ENCODE measurements at regions not wholly inside any gene's neighbourhood (a gene's known extent, or its start where the extent isn't known, plus 50 kb on each side); places are given as distances from the start of the nearest gene placed in this dataset.

DNA sequence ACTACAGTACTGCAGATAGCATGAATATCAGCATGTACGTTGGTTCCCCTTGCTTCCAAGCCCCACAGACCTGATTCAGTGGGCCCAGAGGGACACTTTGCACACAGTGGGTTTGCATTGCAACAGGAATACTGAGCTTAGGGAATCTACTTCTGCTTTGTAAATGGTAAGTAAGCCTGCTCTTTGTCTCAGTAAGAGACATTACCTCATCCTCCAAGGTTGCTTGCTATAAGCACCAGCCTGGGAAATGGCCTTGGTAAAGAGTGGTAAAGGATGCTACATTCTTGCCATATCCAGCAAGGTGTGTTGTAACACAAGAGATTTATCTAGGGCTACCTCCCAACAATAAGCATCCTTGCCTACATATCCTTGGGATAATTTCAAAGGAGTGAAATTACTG, 730.5 kb downstream of the INHBA start:
- TF ChIP-seq POLR2A (IDR thresholded peaks at IDR 0.05), result no peak
- TF ChIP-seq, protein P1, sequence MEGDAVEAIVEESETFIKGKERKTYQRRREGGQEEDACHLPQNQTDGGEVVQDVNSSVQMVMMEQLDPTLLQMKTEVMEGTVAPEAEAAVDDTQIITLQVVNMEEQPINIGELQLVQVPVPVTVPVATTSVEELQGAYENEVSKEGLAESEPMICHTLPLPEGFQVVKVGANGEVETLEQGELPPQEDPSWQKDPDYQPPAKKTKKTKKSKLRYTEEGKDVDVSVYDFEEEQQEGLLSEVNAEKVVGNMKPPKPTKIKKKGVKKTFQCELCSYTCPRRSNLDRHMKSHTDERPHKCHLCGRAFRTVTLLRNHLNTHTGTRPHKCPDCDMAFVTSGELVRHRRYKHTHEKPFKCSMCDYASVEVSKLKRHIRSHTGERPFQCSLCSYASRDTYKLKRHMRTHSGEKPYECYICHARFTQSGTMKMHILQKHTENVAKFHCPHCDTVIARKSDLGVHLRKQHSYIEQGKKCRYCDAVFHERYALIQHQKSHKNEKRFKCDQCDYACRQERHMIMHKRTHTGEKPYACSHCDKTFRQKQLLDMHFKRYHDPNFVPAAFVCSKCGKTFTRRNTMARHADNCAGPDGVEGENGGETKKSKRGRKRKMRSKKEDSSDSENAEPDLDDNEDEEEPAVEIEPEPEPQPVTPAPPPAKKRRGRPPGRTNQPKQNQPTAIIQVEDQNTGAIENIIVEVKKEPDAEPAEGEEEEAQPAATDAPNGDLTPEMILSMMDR (IDR thresholded peaks at IDR 0.05), result no peak
- Histone ChIP-seq H3K36me3 (no peaks in the 10 kb centered on the region), H3K4me3 (no peak overlapping the region), H3K27ac (no peak overlapping the region), H3K9me3 (no peaks in the 10 kb centered on the region), H3K27me3 (no peaks in the 10 kb centered on the region), H3K4me1 (no peaks in the 10 kb centered on the region)
- no peak for DNase-seq
- intact Hi-C loops (cut with DNase I), result no loop called here
- WGBS, 2 donors, result 71% methylated on average over 1 of the region's 1 CpG; no CpG with 5 or more reads in 1 of the 2 donors

DNA sequence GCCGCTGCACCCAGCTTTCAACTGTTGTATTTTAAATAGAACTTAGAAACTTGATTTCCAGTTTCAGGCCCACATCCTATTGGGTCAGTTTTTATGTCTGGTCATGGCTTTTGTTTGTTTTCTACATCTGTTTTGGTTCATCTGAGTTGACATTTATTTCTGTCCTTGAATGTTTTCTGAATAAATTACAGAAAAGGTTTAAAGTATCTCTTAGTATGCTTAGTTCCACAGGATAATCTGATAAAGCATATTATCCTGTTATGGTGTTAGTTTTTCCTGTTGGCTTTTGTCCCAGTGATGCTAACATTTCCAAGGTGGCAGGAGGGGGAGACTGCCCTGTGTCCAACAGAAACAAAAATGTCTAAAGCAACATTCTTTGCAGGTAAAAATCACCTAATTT, 733.2 kb downstream of the INHBA start:
- no peak for TF ChIP-seq POLR2A (IDR thresholded peaks at IDR 0.05)
- TF ChIP-seq, protein P1 (IDR thresholded peaks at IDR 0.05), result no peak
- Histone ChIP-seq H3K36me3 (no peaks in the 10 kb centered on the region), H3K27ac (no peak overlapping the region), H3K4me3 (no peak overlapping the region), H3K4me1 (no peaks in the 10 kb centered on the region), H3K9me3 (no peaks in the 10 kb centered on the region), H3K27me3 (no peaks in the 10 kb centered on the region)
- intact Hi-C loops (cut with DNase I), result no loop called here
- DNase-seq, result no peak
- 58 to 64% methylated on average over 1 of the region's 1 CpG for WGBS, 2 donors

DNA sequence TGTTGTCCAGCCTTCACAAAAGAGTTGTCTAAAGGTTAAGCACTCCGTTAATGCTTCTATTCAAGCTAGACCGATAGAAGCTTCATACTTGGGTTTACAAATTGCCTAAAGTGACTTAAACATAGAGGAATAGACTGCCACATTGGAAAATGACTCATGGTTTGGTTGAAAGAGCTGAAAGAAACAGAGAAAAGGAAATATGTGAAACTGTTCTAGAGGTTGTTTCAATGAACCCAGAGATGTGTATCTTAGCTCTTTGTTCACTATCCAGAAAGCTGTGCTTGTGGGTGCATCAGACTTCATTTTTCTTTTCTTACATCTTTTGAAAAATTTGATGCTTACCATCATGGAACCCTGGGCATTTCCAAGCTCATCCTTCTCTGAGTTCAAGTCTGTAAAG, 736.2 kb downstream of the INHBA start:
- no peak overlapping the region for H3K4me3 ChIP-seq
- WGBS, 2 donors, result 84 to 90% methylated on average over 2 of the region's 2 CpGs
- no peak for TF ChIP-seq POLR2A (IDR thresholded peaks at IDR 0.05)

DNA sequence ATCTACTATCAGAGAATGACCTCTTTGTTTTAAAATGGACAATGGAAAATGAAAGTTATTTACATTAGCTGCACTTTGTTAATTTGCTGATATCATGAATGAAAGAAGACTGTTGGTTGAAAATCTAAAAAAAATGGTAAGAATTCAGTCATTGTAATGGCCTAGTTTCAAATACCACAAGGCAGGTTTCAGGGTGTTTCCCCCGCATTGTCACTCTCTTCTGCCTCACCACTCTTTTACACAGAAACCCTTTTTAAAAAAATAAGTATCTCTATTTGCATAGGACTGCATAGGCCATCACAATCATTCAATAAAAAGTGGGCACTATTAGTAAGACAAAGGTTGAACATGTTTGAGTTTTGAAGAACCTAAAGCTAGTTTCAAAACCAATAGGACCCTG, 737.1 kb downstream of the INHBA start:
- WGBS, 2 donors, result 86 to 95% methylated on average over 1 of the region's 1 CpG
- no peak for DNase-seq
- H3K27ac ChIP-seq, result no peak overlapping the region
- H3K4me3 ChIP-seq, result no peak overlapping the region
- no peak for TF ChIP-seq POLR2A (IDR thresholded peaks at IDR 0.05)
- TF ChIP-seq, protein P1 (IDR thresholded peaks at IDR 0.05), result no peak
- H3K27me3 ChIP-seq, result no peaks in the 10 kb centered on the region
- no peaks in the 10 kb centered on the region for H3K4me1 ChIP-seq
- intact Hi-C loops (cut with DNase I), result no loop called here
- H3K9me3 ChIP-seq, result no peaks in the 10 kb centered on the region
- no peaks in the 10 kb centered on the region for H3K36me3 ChIP-seq

More for the DNA sequence above, 736.2 kb downstream of the INHBA start:
- H3K4me1 ChIP-seq, result no peaks in the 10 kb centered on the region
- no peak overlapping the region for H3K27ac ChIP-seq
- no peak for DNase-seq
- no peaks in the 10 kb centered on the region for H3K9me3 ChIP-seq
- no peaks in the 10 kb centered on the region for H3K36me3 ChIP-seq
- intact Hi-C loops (cut with DNase I), result no loop called here
- H3K27me3 ChIP-seq, result no peaks in the 10 kb centered on the region

DNA sequence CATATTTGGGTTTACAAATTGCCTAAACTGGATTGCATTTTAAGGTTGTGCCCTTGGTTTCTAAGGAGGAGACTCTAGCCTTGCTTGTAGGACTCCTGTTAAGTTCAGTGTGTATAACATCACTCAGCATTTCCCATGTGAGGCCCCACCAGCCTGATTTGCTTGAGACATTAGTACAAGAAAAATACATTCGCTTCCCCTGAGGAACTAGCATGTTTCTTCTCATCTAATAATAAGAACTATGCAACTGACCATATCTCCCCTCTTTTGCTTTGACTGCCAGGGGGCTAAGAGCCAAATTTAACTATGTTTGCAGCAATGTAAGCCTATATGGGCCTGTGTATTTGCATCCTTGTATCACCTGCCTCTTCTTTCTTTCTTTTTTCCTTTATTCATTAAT, 737.9 kb downstream of the INHBA start:
- H3K4me1 ChIP-seq, result no peaks in the 10 kb centered on the region
- H3K36me3 ChIP-seq, result no peaks in the 10 kb centered on the region
- 42 to 43% methylated on average over 1 of the region's 1 CpG for WGBS, 2 donors
- DNase-seq, result no peak
- H3K4me3 ChIP-seq, result no peak overlapping the region
- H3K27ac ChIP-seq, result no peak overlapping the region
- H3K27me3 ChIP-seq, result no peaks in the 10 kb centered on the region
- TF ChIP-seq, protein P1 (IDR thresholded peaks at IDR 0.05), result no peak
- no peak for TF ChIP-seq POLR2A (IDR thresholded peaks at IDR 0.05)
- H3K9me3 ChIP-seq, result no peaks in the 10 kb centered on the region
- intact Hi-C loops (cut with DNase I), result no loop called here

DNA sequence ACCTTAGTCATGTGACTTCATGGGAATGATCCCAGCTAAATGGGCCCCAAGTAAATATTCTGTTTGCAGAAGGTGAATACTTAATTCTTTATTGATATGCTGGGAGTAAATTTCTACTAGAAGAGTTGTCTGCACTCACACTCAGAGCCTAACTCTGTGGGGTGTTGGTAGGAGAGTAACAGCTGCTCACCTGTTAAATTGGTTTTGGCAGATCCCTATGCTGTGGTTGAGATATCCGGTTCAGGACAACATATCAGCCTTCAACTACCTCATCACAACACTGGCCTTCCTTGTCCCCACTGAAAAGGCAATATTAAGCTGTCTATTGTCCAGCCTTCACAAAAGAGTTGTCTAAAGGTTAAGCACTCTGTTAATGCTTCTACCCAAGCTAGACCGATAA, 738.3 kb downstream of the INHBA start:
- no peak overlapping the region for H3K4me3 ChIP-seq
- TF ChIP-seq POLR2A (IDR thresholded peaks at IDR 0.05), result no peak
- TF ChIP-seq, protein P1 (IDR thresholded peaks at IDR 0.05), result no peak
- H3K27me3 ChIP-seq, result no peaks in the 10 kb centered on the region
- no peaks in the 10 kb centered on the region for H3K36me3 ChIP-seq
- H3K9me3 ChIP-seq, result no peaks in the 10 kb centered on the region
- H3K27ac ChIP-seq, result no peak overlapping the region
- no peaks in the 10 kb centered on the region for H3K4me1 ChIP-seq
- WGBS, 2 donors, result 80 to 84% methylated on average over 2 of the region's 2 CpGs
- no peak for DNase-seq
- intact Hi-C loops (cut with DNase I), result no loop called here
